ENCODE measurements at regions not wholly inside any gene's neighbourhood (a gene's known extent, or its start where the extent isn't known, plus 50 kb on each side); places are given as distances from the start of the nearest gene placed in this dataset.

DNA sequence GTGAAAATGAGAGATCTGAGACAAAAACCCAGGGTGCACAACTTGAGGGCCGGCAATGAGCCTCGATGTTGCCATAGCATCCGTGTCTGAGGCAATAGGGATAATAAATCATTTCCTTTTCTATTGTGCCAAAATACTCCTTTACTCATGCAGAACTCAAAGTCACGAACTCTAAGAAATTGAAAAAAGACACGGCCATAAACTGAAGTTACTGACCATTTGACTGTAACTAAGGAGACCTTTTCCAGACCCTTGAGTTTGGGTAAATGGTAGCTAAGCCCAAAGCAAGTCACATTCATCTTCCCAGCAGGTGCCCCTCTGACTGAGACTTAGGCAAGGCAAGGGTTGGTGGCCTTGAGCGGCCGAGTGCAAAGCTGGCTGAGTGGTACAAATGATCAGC, 141.2 kb upstream of the SLCO3A1 start:
- H3K27ac Mint-ChIP-seq: no peak overlapping the region
- H3K27ac ChIP-seq (ENCODE audit: low read depth, low read length): peak overlapping the region; percentile 42
- no peak for TF ChIP-seq CTCF (conservative IDR thresholded peaks at IDR 0.05)
- peaks cover 22% of the 10 kb centered on the region for H3K27me3 Mint-ChIP-seq (ENCODE audit: insufficient read depth)
- H3K4me3 Mint-ChIP-seq: no peak overlapping the region
- no peaks in the 10 kb centered on the region for H3K36me3 ChIP-seq (ENCODE audit: control insufficient read depth, insufficient read depth, low read length)
- no peaks in the 10 kb centered on the region for H3K4me1 ChIP-seq (ENCODE audit: control insufficient read depth, insufficient read depth, low read length)
- H3K9ac ChIP-seq (ENCODE audit: extremely low read depth, low read length, poor library complexity, severe bottlenecking): no peak overlapping the region
- peaks cover 9% of the 10 kb centered on the region for H3K27me3 ChIP-seq (ENCODE audit: control insufficient read depth, insufficient read depth, low read length, poor library complexity, severe bottlenecking)
- H3K4me3 ChIP-seq (ENCODE audit: low read length): no peak overlapping the region
- H3K4me1 Mint-ChIP-seq: no peaks in the 10 kb centered on the region
- WGBS, 2 experiments (ENCODE audit: insufficient coverage in 1 of 2, insufficient read length in 1 of 2): 96 to 97% methylated on average over 3 to 7 of the region's 7 CpGs
- DNase-seq: no peak
- H3K36me3 Mint-ChIP-seq (ENCODE audit: low read depth): no peaks in the 10 kb centered on the region
- no peaks in the 10 kb centered on the region for H3K9me3 Mint-ChIP-seq
- H3K9me3 ChIP-seq (ENCODE audit: control insufficient read depth, low read length): no peaks in the 10 kb centered on the region

DNA sequence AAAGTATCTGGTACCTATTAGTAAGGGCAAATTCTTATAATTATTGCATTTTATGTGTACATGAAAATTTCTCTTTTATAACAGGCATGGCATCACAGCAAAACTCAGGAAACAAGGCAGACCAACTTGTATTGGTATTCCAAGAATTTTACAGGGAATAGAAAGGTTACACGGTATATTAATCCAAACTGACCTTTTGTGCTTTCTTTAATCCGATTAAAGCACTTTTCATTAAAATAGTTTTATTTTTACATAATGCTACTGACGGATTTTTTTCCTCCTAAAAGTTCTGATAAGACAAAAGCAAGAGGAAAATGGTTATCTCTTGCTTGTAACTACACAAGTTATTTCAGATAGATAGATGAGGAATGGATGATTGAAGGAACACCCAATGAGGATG, 137.0 kb upstream of the SLCO3A1 start:
- H3K4me1 Mint-ChIP-seq: no peaks in the 10 kb centered on the region
- DNase-seq: no peak
- no peaks in the 10 kb centered on the region for H3K9me3 Mint-ChIP-seq
- peaks cover 18% of the 10 kb centered on the region for H3K27me3 Mint-ChIP-seq (ENCODE audit: insufficient read depth)
- H3K36me3 Mint-ChIP-seq (ENCODE audit: low read depth): no peaks in the 10 kb centered on the region
- H3K27ac Mint-ChIP-seq: no peak overlapping the region
- no peaks in the 10 kb centered on the region for H3K9me3 ChIP-seq (ENCODE audit: control insufficient read depth, low read length)
- H3K9ac ChIP-seq (ENCODE audit: extremely low read depth, low read length, poor library complexity, severe bottlenecking): no peak overlapping the region
- no peak overlapping the region for H3K4me3 ChIP-seq (ENCODE audit: low read length)
- H3K36me3 ChIP-seq (ENCODE audit: control insufficient read depth, insufficient read depth, low read length): no peaks in the 10 kb centered on the region
- no peak for TF ChIP-seq CTCF (conservative IDR thresholded peaks at IDR 0.05)
- H3K27me3 ChIP-seq (ENCODE audit: control insufficient read depth, insufficient read depth, low read length, poor library complexity, severe bottlenecking): no peaks in the 10 kb centered on the region
- no peak overlapping the region for H3K27ac ChIP-seq (ENCODE audit: low read depth, low read length)
- 82 to 100% methylated on average over 2 to 3 of the region's 3 CpGs for WGBS, 2 experiments (ENCODE audit: insufficient coverage in 1 of 2, insufficient read length in 1 of 2)
- H3K4me3 Mint-ChIP-seq: no peak overlapping the region
- H3K4me1 ChIP-seq (ENCODE audit: control insufficient read depth, insufficient read depth, low read length): no peaks in the 10 kb centered on the region

- no peak for TF ChIP-seq CTCF (conservative IDR thresholded peaks at IDR 0.05)
- WGBS, 2 experiments (ENCODE audit: insufficient coverage in 1 of 2, insufficient read length in 1 of 2): 92 to 100% methylated on average over 1 to 3 of the region's 3 CpGs
- Histone ChIP-seq H3K27ac (ENCODE audit: low read depth, low read length) (no peak overlapping the region), H3K9ac (ENCODE audit: extremely low read depth, low read length, poor library complexity, severe bottlenecking) (no peak overlapping the region), H3K4me3 (ENCODE audit: low read length) (no peak overlapping the region), H3K4me1 (ENCODE audit: control insufficient read depth, insufficient read depth, low read length) (no peaks in the 10 kb centered on the region), H3K36me3 (ENCODE audit: control insufficient read depth, insufficient read depth, low read length) (no peaks in the 10 kb centered on the region), H3K9me3 (ENCODE audit: control insufficient read depth, low read length) (no peaks in the 10 kb centered on the region), H3K27me3 (ENCODE audit: control insufficient read depth, insufficient read depth, low read length, poor library complexity, severe bottlenecking) (no peaks in the 10 kb centered on the region)
- H3K27me3 Mint-ChIP-seq (ENCODE audit: insufficient read depth): peaks cover 18% of the 10 kb centered on the region
- DNase-seq: no peak
- H3K36me3 Mint-ChIP-seq (ENCODE audit: low read depth): no peaks in the 10 kb centered on the region
- no peak overlapping the region for H3K27ac Mint-ChIP-seq
- H3K4me1 Mint-ChIP-seq: no peaks in the 10 kb centered on the region
- no peaks in the 10 kb centered on the region for H3K9me3 Mint-ChIP-seq
- no peak overlapping the region for H3K4me3 Mint-ChIP-seq
These were observed 135.7 kb upstream of the SLCO3A1 start for GRCh38 chr15:91717811-91718210.
